Nephron progenitor cell (in vitro differentiated cells): ENCODE measurements at regions not wholly inside any gene's neighbourhood (a gene's known extent, or its start where the extent isn't known, plus 50 kb on each side); places are given as distances from the start of the nearest gene placed in this dataset.
A peak's percentile ranks its signal among the peaks of the same experiment; 100 is the strongest.

Experiments used
- DNase-seq: peaks from one replicate; pipeline ENCODE4 v3.0.0; 2021
- H3K27ac Mint-ChIP-seq: 2 replicates; pipeline ENCODE4 v1.8.0; 2021; ENCODE audit warnings: mild to moderate bottlenecking, moderate library complexity, mixed read lengths
- H3K27me3 Mint-ChIP-seq: 2 replicates; pipeline ENCODE4 v1.8.0; 2021; ENCODE audit warnings: mild to moderate bottlenecking, low read depth, mixed read lengths; ENCODE audit not compliant: poor library complexity
- H3K36me3 Mint-ChIP-seq: 2 replicates; pipeline ENCODE4 v1.8.0; 2021; ENCODE audit warnings: low read depth, mixed read lengths
- H3K4me1 Mint-ChIP-seq: 2 replicates; pipeline ENCODE4 v1.8.0; 2021; ENCODE audit warnings: mixed read lengths
- H3K4me3 Mint-ChIP-seq: 2 replicates; pipeline ENCODE4 v1.8.0; 2021; ENCODE audit warnings: mild to moderate bottlenecking, moderate library complexity, mixed read lengths
- H3K9me3 Mint-ChIP-seq: 2 replicates; pipeline ENCODE4 v1.8.0; 2021; ENCODE audit warnings: mild to moderate bottlenecking, moderate library complexity, mixed read lengths
- TF ChIP-seq, protein P1 (sequence below): fragments of 200-600 bp; sonication (generic); IDR thresholded peaks from 2 replicates; pipeline ENCODE4 v1.5.0; 2021; ENCODE audit warnings: antibody characterized with exemption

DNA sequence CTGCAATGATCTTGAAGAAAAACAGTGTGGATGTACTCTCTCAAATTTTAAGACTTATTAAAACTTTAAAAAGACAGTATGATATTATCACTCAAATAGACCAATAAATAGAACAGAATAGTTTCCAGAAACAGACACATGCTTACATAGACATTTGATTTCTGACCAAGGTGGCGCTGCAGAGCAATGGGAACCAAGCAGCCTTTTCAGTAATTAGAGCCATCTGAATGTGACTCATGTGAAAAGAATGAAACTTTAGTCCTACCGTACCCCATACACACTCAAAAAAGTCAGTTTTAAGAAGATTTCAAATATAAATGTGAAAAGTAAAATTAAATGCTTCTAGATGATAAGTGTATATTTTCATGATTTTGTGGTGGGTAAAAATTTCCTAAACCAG lies 74.2 kb upstream of the MS4A8 start:
- Mint-ChIP-seq H3K4me1 (no peaks in the 10 kb centered on the region), H3K27ac (no peak overlapping the region), H3K36me3 (no peaks in the 10 kb centered on the region), H3K27me3 (no peaks in the 10 kb centered on the region), H3K9me3 (peaks cover 28% of the 10 kb centered on the region), H3K4me3 (no peak overlapping the region)
- TF ChIP-seq, protein P1, sequence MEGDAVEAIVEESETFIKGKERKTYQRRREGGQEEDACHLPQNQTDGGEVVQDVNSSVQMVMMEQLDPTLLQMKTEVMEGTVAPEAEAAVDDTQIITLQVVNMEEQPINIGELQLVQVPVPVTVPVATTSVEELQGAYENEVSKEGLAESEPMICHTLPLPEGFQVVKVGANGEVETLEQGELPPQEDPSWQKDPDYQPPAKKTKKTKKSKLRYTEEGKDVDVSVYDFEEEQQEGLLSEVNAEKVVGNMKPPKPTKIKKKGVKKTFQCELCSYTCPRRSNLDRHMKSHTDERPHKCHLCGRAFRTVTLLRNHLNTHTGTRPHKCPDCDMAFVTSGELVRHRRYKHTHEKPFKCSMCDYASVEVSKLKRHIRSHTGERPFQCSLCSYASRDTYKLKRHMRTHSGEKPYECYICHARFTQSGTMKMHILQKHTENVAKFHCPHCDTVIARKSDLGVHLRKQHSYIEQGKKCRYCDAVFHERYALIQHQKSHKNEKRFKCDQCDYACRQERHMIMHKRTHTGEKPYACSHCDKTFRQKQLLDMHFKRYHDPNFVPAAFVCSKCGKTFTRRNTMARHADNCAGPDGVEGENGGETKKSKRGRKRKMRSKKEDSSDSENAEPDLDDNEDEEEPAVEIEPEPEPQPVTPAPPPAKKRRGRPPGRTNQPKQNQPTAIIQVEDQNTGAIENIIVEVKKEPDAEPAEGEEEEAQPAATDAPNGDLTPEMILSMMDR = no peak
- peak; percentile 19 for DNase-seq

DNA sequence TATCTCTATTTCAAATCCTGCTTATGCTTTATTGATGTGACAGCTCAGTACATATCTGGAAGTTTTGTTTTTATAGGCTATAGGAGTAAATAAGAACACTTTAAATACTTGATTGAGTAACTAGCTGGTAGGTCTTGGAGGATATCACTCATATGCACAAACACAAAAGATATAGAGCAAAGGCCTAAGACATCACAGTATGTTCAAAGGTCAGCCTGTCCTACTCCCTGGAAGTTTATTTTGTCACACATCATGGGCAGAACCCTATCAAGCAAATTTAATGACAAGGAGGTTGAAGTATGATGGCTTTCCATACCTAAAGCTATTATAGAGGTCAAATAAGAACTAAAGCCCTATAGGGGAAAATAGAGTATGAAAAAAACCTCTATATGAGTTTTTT lies 70.0 kb upstream of the MS4A8 start:
- Mint-ChIP-seq H3K4me3 (no peak overlapping the region), H3K9me3 (peaks cover 5% of the 10 kb centered on the region), H3K27ac (no peak overlapping the region), H3K4me1 (no peaks in the 10 kb centered on the region), H3K27me3 (peaks cover 7% of the 10 kb centered on the region), H3K36me3 (no peaks in the 10 kb centered on the region)
- DNase-seq = no peak
- TF ChIP-seq, protein P1 = no peak

DNA sequence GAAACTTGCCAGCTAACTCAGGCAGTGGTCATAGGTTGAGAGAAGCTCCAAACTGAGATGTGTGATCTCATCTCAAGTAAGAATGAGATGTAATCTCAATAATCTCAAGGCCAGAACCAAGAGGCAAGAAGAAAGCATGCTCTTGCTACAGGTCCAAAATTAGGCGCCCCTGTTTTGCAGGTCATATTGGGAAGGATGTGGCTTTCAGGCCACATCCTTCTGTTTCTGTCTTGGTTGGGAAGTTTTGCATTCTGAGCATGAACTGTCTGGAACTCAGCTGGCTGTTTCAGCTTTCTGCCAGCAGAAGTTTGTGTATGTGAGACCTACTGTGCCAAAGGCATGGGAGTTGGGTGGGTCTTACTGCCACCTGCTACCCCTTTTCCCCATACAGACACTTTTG lies 67.5 kb upstream of the MS4A8 start:
- Mint-ChIP-seq H3K4me3 (no peak overlapping the region), H3K27ac (no peak overlapping the region), H3K9me3 (peaks cover 14% of the 10 kb centered on the region), H3K27me3 (peaks cover 7% of the 10 kb centered on the region), H3K4me1 (no peaks in the 10 kb centered on the region), H3K36me3 (no peaks in the 10 kb centered on the region)
- TF ChIP-seq, protein P1 = no peak
- DNase-seq = no peak

DNA sequence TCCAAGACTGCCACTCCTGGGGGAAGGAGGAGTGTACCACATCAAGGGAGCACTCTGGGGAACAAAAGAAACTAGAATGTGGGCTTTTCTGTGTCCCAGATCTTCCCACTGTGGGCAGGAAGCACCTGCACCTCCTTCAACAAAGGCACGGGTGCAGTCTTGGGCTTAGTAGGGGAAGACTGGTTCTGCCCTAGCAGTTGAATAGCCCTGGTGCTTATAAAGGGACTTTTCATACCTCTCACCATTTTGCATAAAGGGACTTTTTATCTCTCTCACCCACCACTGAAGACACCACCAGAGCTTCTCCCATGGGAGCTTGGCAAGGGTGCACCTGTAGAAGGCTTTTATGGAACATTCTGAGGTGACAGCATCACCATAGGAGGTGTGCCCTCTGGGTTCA lies 65.8 kb upstream of the MS4A8 start:
- Mint-ChIP-seq H3K36me3 (no peaks in the 10 kb centered on the region), H3K27ac (no peak overlapping the region), H3K27me3 (peaks cover 7% of the 10 kb centered on the region), H3K9me3 (peaks cover 14% of the 10 kb centered on the region), H3K4me3 (no peak overlapping the region), H3K4me1 (no peaks in the 10 kb centered on the region)
- TF ChIP-seq, protein P1 = no peak
- DNase-seq = no peak

DNA sequence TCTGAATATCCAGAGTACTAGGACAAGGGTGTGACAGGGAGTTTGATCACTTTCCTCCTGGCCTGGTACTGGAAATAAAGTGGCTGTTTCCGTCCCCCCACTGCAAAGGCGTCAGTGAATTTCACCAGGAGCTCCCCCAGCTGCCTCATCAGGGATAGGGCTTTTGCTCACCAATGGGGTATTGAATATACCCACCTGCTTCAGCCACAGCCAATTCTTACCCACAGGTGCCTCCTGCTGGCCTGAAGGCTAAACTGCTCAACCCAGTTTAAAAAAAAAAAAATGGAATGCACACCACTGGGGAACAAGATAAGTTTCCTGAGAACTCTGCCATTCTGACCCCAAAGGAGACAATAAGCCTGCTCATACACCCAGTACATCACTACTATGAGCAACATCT lies 65.3 kb upstream of the MS4A8 start:
- TF ChIP-seq, protein P1 = peak; percentile 41
- peaks cover 7% of the 10 kb centered on the region for H3K27me3 Mint-ChIP-seq
- H3K9me3 Mint-ChIP-seq = peaks cover 14% of the 10 kb centered on the region
- H3K4me3 Mint-ChIP-seq = no peak overlapping the region
- no peak overlapping the region for H3K27ac Mint-ChIP-seq
- peak; percentile 15 for DNase-seq
- H3K36me3 Mint-ChIP-seq = no peaks in the 10 kb centered on the region
- H3K4me1 Mint-ChIP-seq = no peaks in the 10 kb centered on the region

DNA sequence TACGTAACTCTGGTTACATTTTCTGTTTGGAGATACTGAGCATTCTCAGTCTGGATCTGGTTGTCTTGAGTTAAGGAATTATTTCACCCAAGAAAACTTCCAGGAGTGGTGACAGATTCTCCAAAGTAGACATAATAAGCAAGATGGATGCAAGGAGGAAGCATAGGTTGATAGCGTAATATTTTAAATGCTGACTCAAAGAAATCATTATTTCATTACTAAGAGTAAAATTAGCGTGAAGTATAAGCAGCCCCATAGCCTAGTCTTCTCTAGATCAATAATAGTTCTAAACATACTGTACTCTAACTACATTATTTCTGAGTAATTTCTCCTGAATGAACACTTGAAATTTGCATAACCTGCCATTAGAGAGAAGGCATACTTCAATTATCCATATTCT lies 57.5 kb upstream of the MS4A8 start:
- Mint-ChIP-seq H3K4me1 (no peaks in the 10 kb centered on the region), H3K9me3 (peaks cover 22% of the 10 kb centered on the region), H3K27ac (no peak overlapping the region), H3K4me3 (no peak overlapping the region), H3K36me3 (no peaks in the 10 kb centered on the region), H3K27me3 (no peaks in the 10 kb centered on the region)
- no peak for DNase-seq
- TF ChIP-seq, protein P1 = no peak
